Vagina (tissue), 2 donors: ENCODE measurements at regions not wholly inside any gene's neighbourhood (a gene's known extent, or its start where the extent isn't known, plus 50 kb on each side); places are given as distances from the start of the nearest gene placed in this dataset.

Source experiments
- CTCF ChIP-seq, 3 experiments: fragments of 450-650 bp in 2 of 3; fragments of 200-600 bp in 1 of 3; sonication (generic) in 1 of 3; IDR thresholded peaks; one replicate each; pipeline ENCODE4 v1.5.1; 2017 to 2019; ENCODE audit warnings: antibody characterized with exemption in 3 of 3, mild to moderate bottlenecking in 2 of 3, moderate library complexity in 2 of 3
- POLR2A ChIP-seq, 2 donors: fragments of 450-650 bp; IDR thresholded peaks; one replicate each; pipeline ENCODE4 v1.6.1; 2017; ENCODE audit warnings: antibody characterized with exemption in 2 of 2, mild to moderate bottlenecking in 2 of 2, moderate library complexity in 2 of 2
- POLR2AphosphoS5 ChIP-seq, 2 donors: sonication (generic); formaldehyde crosslinking; IDR thresholded peaks; one replicate each; pipeline ENCODE4 v1.9.0; 2017; ENCODE audit warnings: antibody characterized with exemption in 2 of 2, mild to moderate bottlenecking in 2 of 2, low read depth in 1 of 2; ENCODE audit not compliant: insufficient read depth in 1 of 2

GRCh38 chr11:10625982-10626311, 57.5 kb upstream of the LYVE1 start:
- TF ChIP-seq CTCF (IDR thresholded peaks at IDR 0.05) (no peak), POLR2A (IDR thresholded peaks at IDR 0.05) (no peak), POLR2AphosphoS5 (IDR thresholded peaks at IDR 0.05; ENCODE audit: insufficient read depth in 1 of 2, low read depth in 1 of 2) (no peak)
